Adrenal gland (tissue), 5 donors: ENCODE measurements at regions not wholly inside any gene's neighbourhood (a gene's known extent, or its start where the extent isn't known, plus 50 kb on each side); places are given as distances from the start of the nearest gene placed in this dataset.

ENCODE experiments used
- POLR2A ChIP-seq, 2 donors: fragments of 450-650 bp; IDR thresholded peaks; one replicate each; pipeline ENCODE4 v1.6.1; 2017; ENCODE audit warnings: antibody characterized with exemption in 2 of 2, mild to moderate bottlenecking in 2 of 2, moderate library complexity in 1 of 2
- TF ChIP-seq, protein P1 (sequence below), 6 experiments: fragments of 450-650 bp in 4 of 6; fragments of 200-600 bp in 2 of 6; sonication (generic) in 1 of 6; IDR thresholded peaks; 1 replicate in 5 of 6; 2 replicates in 1 of 6; pipeline versions ENCODE4 v1.5.1 to v1.8.0; 2016 to 2021; ENCODE audit warnings: antibody characterized with exemption in 6 of 6, mild to moderate bottlenecking in 2 of 6, moderate library complexity in 1 of 6
- donor health status: DM: no; HTN: no; CAD: no.

DNA sequence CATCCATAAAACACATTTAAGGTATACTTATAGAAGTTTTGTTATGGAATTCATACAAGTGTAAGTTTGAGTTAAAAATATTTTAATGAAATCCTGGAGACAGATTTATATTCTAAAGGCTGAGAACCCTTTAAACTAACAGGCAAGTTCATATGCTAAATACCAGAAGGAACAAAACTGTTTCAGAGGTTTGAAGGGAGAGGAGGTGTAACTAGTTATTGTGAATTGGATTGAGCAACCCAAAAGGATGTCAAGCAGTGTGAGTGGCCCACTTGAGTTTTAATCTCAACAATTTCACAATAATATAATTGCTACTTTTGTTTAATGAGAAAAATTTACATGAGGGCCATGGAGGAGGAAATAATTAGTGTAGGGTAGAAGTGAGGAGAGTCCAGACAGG lies 348.5 kb upstream of the ACTBL2 start:
- TF ChIP-seq, protein P1, sequence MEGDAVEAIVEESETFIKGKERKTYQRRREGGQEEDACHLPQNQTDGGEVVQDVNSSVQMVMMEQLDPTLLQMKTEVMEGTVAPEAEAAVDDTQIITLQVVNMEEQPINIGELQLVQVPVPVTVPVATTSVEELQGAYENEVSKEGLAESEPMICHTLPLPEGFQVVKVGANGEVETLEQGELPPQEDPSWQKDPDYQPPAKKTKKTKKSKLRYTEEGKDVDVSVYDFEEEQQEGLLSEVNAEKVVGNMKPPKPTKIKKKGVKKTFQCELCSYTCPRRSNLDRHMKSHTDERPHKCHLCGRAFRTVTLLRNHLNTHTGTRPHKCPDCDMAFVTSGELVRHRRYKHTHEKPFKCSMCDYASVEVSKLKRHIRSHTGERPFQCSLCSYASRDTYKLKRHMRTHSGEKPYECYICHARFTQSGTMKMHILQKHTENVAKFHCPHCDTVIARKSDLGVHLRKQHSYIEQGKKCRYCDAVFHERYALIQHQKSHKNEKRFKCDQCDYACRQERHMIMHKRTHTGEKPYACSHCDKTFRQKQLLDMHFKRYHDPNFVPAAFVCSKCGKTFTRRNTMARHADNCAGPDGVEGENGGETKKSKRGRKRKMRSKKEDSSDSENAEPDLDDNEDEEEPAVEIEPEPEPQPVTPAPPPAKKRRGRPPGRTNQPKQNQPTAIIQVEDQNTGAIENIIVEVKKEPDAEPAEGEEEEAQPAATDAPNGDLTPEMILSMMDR (IDR thresholded peaks at IDR 0.05) = no peak
- no peak for TF ChIP-seq POLR2A (IDR thresholded peaks at IDR 0.05)
